PC-3 (cell line): ENCODE measurements at regions not wholly inside any gene's neighbourhood (a gene's known extent, or its start where the extent isn't known, plus 50 kb on each side); places are given as distances from the start of the nearest gene placed in this dataset.

Experiments
- ATAC-seq: fragments of 200-7000 bp; cut with Tn5 transposase; 2 replicates; pipeline ENCODE4 v1.9.1; 2020; ENCODE audit warnings: mild to moderate bottlenecking, moderate library complexity
- BruUV-seq: library from RNA; stranded (reverse); fragments of 400-500 nt; replicated peaks from 2 replicates; lab custom pipeline; 2021; lab: Mats Ljungman, UMichigan
- CTCF ChIA-PET: fragments of 300-600 bp; sonication (Branson Sonifier 250); formaldehyde crosslinking; loops from one replicate; lab custom pipeline; 2022; ENCODE audit warnings: antibody characterized with exemption; lab: Charles Lee
- POLR2A ChIA-PET: fragments of 300-600 bp; sonication (Branson Sonifier 250); formaldehyde crosslinking; loops from one replicate; lab custom pipeline; 2022; ENCODE audit warnings: antibody characterized with exemption; ENCODE audit not compliant: unreplicated experiment; lab: Charles Lee
- DNase-seq: peaks from one replicate; pipeline ENCODE4 v3.0.0-alpha.2; 2015
- H2AFZ ChIP-seq: fragments of 300-600 bp; sonication (generic); 2 replicates; pipeline ENCODE4 v1.6.0; 2016; ENCODE audit warnings: antibody characterized with exemption, low read length
- H3F3A ChIP-seq: fragments of 300-600 bp; sonication (generic); one replicate; pipeline ENCODE4 v1.6.0; 2017; ENCODE audit warnings: antibody characterized with exemption, low read length, control low read depth, mild to moderate bottlenecking; ENCODE audit not compliant: unreplicated experiment
- H3K27ac ChIP-seq: fragments of 300-600 bp; sonication (generic); 2 replicates; pipeline ENCODE4 v1.5.1; 2016; ENCODE audit warnings: mild to moderate bottlenecking, low read length
- H3K27me3 ChIP-seq: fragments of 300-600 bp; sonication (generic); 2 replicates; pipeline ENCODE4 v1.6.1; 2016; ENCODE audit warnings: low read length, mixed read lengths
- H3K36me3 ChIP-seq: fragments of 300-600 bp; sonication (generic); 2 replicates; pipeline ENCODE4 v1.6.1; 2016; ENCODE audit warnings: low read depth, mixed run types, low read length, mixed read lengths
- H3K4me1 ChIP-seq: fragments of 300-600 bp; sonication (generic); 2 replicates; pipeline ENCODE4 v1.5.1; 2016; ENCODE audit warnings: low read length; ENCODE audit not compliant: insufficient read depth
- H3K4me2 ChIP-seq: fragments of 300-600 bp; sonication (generic); 2 replicates; pipeline ENCODE4 v1.6.0; 2016; ENCODE audit warnings: low read length
- H3K4me3 ChIP-seq: fragments of 300-600 bp; sonication (generic); 2 replicates; pipeline ENCODE4 v1.5.1; 2016; ENCODE audit warnings: mild to moderate bottlenecking, low read length, mixed read lengths
- H3K79me2 ChIP-seq: fragments of 300-600 bp; sonication (generic); 2 replicates; pipeline ENCODE4 v1.6.1; 2017; ENCODE audit warnings: low read length, mixed read lengths
- H3K9ac ChIP-seq: fragments of 300-600 bp; sonication (generic); 2 replicates; pipeline ENCODE4 v1.6.0; 2016; ENCODE audit warnings: mild to moderate bottlenecking, low read length
- H3K9me2 ChIP-seq: fragments of 300-600 bp; sonication (generic); replicated peaks from 2 replicates; pipeline ENCODE4 v1.6.1; 2016; ENCODE audit warnings: mixed run types, low read length, mixed read lengths
- H3K9me3 ChIP-seq: fragments of 300-600 bp; sonication (generic); 2 replicates; pipeline ENCODE4 v1.6.1; 2016; ENCODE audit warnings: low read length, mixed read lengths
- H4K20me1 ChIP-seq: fragments of 300-600 bp; sonication (generic); 2 replicates; pipeline ENCODE4 v1.6.1; 2016; ENCODE audit warnings: low read length, mixed read lengths
- CTCF ChIP-seq: fragments of 300-600 bp; sonication (generic); conservative IDR thresholded peaks from 2 replicates; pipeline ENCODE4 v1.5.1; 2017; ENCODE audit warnings: antibody characterized with exemption, low read depth, mild to moderate bottlenecking, low read length
- EZH2 ChIP-seq: fragments of 300-600 bp; sonication (generic); IDR thresholded peaks from one replicate; pipeline ENCODE4 v1.6.1; 2017; ENCODE audit warnings: antibody characterized with exemption, mild to moderate bottlenecking, low read length; ENCODE audit not compliant: unreplicated experiment
- EZH2phosphoT487 ChIP-seq: fragments of 300-600 bp; sonication (generic); IDR thresholded peaks from 2 replicates; pipeline ENCODE4 v1.6.1; 2018; ENCODE audit warnings: mild to moderate bottlenecking, antibody characterized with exemption, low read length, borderline replicate concordance
- intact Hi-C: fragments of 100-400 bp; cut with micrococcal nuclease; formaldehyde crosslinking; loops from 2 replicates; pipeline ENCODE4 v1.9.0; 2023

GRCh38 chr10:117740691-117741222 lies 198.2 kb downstream of the EMX2 start:
- no peaks in the 10 kb centered on the region for H3K9me2 ChIP-seq
- POLR2A ChIA-PET, result no interaction called here
- no peak overlapping the region for H3K27ac ChIP-seq
- TF ChIP-seq EZH2phosphoT487 (no peak), CTCF (no peak), EZH2 (no peak)
- no peaks in the 10 kb centered on the region for H4K20me1 ChIP-seq
- intact Hi-C loops, result no loop called here
- no peaks in the 10 kb centered on the region for H3F3A ChIP-seq
- H3K4me1 ChIP-seq, result peaks cover 7% of the 10 kb centered on the region
- H3K4me3 ChIP-seq, result no peak overlapping the region
- no peak overlapping the region for H3K9ac ChIP-seq
- CTCF ChIA-PET, result no interaction called here
- H3K27me3 ChIP-seq, result peaks cover 13% of the 10 kb centered on the region; the same call in 1 of the 2 replicates
- H3K9me3 ChIP-seq, result no peaks in the 10 kb centered on the region
- no peak overlapping the region for H3K4me2 ChIP-seq
- H2AFZ ChIP-seq, result no peak overlapping the region
- ATAC-seq, result no peak
- no TSS peak for BruUV-seq
- no peak for DNase-seq
- H3K36me3 ChIP-seq, result no peaks in the 10 kb centered on the region
- H3K79me2 ChIP-seq, result no peaks in the 10 kb centered on the region

GRCh38 chr10:117741524-117741923 lies 199.0 kb downstream of the EMX2 start:
- ATAC-seq, result no peak
- no peak for TF ChIP-seq EZH2phosphoT487
- peak; percentile 33; the same call in 1 of the 2 replicates for TF ChIP-seq CTCF
- no peak for TF ChIP-seq EZH2
- no peak for DNase-seq
- no peak overlapping the region for H3K27ac ChIP-seq
- no peaks in the 10 kb centered on the region for H3K9me2 ChIP-seq
- H3K27me3 ChIP-seq, result peaks cover 20% of the 10 kb centered on the region; the same call in 1 of the 2 replicates
- ChIA-PET CTCF (no interaction called here), POLR2A (no interaction called here)
- H2AFZ ChIP-seq, result no peak overlapping the region
- H3K9me3 ChIP-seq, result no peaks in the 10 kb centered on the region
- no peak overlapping the region for H3K4me3 ChIP-seq
- H3K4me1 ChIP-seq, result peaks cover 2% of the 10 kb centered on the region
- H3K79me2 ChIP-seq, result no peaks in the 10 kb centered on the region
- no TSS peak for BruUV-seq
- no peak overlapping the region for H3K9ac ChIP-seq
- no peaks in the 10 kb centered on the region for H3F3A ChIP-seq
- H3K4me2 ChIP-seq, result no peak overlapping the region
- H4K20me1 ChIP-seq, result no peaks in the 10 kb centered on the region
- H3K36me3 ChIP-seq, result no peaks in the 10 kb centered on the region
- intact Hi-C loops, result no loop called here

GRCh38 chr10:117743509-117743908 lies 201.0 kb downstream of the EMX2 start:
- peaks cover 39% of the 10 kb centered on the region for H3K27me3 ChIP-seq
- H3K4me3 ChIP-seq, result no peak overlapping the region
- H4K20me1 ChIP-seq, result no peaks in the 10 kb centered on the region
- no peaks in the 10 kb centered on the region for H3K79me2 ChIP-seq
- CTCF ChIA-PET, result no interaction called here
- H3K9me2 ChIP-seq, result no peaks in the 10 kb centered on the region
- no peak overlapping the region for H2AFZ ChIP-seq
- no peak for ATAC-seq
- no peaks in the 10 kb centered on the region for H3F3A ChIP-seq
- TF ChIP-seq EZH2, result no peak
- TF ChIP-seq CTCF, result no peak
- TF ChIP-seq EZH2phosphoT487, result no peak
- DNase-seq, result no peak
- intact Hi-C loops, result no loop called here
- no peaks in the 10 kb centered on the region for H3K4me1 ChIP-seq
- no peaks in the 10 kb centered on the region for H3K9me3 ChIP-seq
- H3K36me3 ChIP-seq, result no peaks in the 10 kb centered on the region
- H3K4me2 ChIP-seq, result no peak overlapping the region
- H3K27ac ChIP-seq, result no peak overlapping the region
- no TSS peak for BruUV-seq
- H3K9ac ChIP-seq, result no peak overlapping the region
- POLR2A ChIA-PET, result no interaction called here
